C1 segment of cervical spinal cord (tissue), 14 donors: ENCODE measurements at regions not wholly inside any gene's neighbourhood (a gene's known extent, or its start where the extent isn't known, plus 50 kb on each side); places are given as distances from the start of the nearest gene placed in this dataset.

Experiments
- DNase-seq, 14 donors: peaks; one replicate each; lab custom pipeline; 2025; lab: John Stamatoyannopoulos, UW

- DNase-seq: no peak
Observed at GRCh38 chr5:174843263-174844250, 119.2 kb downstream of the MSX2 start.

GRCh38 chr5:174840435-174840834 lies 116.1 kb downstream of the MSX2 start:
- DNase-seq: no peak

DNA sequence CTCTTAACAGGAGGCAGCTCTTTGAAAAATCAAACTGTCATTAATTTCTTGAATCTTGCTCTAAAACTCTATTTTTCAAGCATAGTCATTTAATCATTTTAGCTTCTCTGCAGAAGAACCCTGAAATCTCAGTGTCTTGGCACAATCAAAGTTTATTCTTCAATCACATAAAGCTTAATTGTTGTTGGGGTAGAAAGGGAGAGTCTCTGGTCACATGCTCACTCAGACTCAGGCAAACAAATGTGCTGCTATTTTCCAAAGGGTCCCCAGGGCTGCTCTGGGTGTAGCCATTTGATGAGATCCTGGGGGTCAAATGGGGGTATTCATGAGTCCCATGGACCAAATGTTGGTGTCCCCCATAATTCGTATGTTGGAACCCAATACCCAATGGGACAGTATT lies 114.8 kb downstream of the MSX2 start:
- peak in 3 of 14 donors; percentile 2 to 20 (median 6) for DNase-seq

GRCh38 chr5:174837919-174838902 lies 113.8 kb downstream of the MSX2 start:
- peak in 6 of 14 donors; percentile 1 to 38 (median 8) for DNase-seq

DNA sequence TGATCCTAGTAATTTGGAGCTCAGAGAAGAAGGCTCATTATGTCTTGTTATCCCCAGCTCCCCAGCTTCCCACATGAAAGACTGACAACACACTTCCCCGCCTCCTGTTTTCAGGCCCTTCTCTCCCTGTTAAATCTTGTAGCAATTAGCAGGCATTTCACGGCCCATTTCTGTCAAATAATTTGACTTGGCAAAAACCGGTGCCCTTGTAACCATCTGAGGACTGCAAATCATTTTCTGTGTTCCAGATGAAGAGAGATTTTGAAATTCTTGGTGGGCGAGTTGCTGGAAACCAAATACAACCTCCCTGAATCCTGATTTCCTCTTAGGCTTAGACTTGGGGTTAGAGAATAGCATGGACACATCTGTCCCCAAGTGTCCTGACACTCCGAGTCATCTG lies 109.7 kb downstream of the MSX2 start:
- DNase-seq: no peak

- DNase-seq: no peak
Observed at GRCh38 chr5:174832811-174833210, 108.4 kb downstream of the MSX2 start.

DNA sequence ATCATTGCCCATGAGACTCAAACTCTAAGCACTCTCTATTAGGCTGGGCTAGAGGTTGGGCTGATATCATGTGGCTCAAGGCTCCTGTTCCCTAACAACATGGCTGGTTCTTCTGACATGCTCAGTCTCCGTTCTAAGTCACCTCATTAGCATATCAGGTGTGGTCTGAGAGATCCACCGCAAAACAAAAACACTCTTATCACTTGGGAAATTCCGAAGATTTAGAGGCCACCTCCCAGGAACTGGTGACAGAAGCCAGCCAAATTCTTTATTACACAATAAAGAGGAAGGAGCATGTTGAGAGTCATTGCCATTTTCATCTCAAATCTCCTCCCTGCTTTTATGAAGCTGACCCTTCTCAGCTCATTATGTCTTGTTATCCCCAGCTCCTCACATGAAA lies 107.6 kb downstream of the MSX2 start:
- no peak for DNase-seq

DNA sequence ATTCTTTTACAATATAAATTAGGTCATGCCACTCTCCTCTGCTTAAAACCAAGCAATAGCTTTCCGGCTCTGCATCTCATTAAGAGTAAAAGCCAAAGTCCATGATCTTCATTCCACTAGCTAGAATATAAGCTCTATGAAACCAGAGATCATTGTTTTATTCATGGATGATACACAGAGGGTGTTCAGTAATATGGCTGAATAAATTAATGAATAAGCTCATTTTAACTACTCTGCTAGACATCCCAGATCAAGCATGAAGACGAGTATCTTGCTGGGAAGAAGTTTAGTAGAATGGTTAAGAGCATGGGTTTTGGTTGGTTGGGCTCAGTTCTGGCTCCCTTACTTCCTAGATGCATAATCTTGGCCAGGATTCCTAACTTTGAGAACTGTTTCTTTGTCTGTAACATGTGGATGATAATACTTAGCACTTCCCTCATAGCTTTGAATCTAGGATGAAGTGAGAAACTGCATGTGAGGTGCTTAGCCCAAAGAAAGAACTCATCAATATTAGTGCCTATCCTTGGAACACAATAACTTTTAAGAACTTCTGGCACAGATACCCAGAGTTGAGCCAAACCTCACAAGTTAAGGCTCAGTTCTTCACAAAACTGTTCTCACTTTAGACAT lies 106.8 kb downstream of the MSX2 start:
- DNase-seq: no peak

DNA sequence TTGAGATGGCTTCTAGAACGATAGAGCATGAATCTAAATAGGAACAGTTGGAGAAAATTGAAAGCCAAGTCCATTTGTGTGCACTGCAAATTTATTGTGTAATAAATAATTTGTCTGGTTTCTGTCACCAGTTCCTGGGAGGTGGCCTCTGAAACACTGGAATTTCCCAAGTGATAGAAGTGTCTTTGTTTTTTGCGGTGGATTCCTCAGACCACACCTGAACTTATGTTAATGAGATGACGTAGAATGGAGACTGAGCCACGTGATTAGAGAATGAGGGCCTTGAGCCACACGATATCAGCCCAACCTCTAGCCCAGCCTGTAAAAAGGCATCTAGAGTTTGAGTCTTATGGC lies 105.1 kb downstream of the MSX2 start:
- DNase-seq: no peak

DNA sequence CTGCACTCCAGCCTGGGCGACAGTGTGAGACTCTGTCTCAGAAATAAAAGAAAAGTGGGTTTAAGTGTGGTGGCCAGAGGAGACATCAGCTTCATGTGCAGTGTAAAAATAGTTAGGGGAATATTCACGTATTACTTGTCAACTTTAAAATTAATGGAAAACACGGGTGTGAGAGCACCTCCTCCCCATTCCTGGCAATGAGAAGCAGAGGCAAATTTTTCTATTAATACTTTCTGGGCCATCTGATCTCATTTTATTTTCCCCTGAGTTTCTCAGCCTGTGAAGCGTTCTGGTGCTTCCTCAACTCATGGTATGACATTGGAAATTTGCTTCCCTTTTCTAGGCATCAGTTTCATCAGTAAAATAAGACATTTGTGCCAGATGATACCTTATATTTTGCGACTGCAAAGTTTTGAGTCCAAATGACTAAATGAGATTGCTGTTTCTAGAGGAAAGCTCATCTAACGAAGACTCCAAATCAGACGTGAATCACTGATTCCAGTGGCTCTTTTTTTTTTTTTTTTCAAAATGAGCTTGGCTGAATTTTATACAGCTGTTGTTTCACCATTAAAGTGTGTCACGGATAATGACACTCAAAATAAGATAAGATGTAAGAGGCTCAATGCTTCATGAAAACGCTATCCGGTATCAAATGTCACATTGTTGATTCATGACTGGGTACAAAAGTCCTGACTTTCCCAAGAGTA lies 104.6 kb downstream of the MSX2 start:
- DNase-seq: no peak

GRCh38 chr5:174827558-174827957 lies 103.2 kb downstream of the MSX2 start:
- DNase-seq: no peak

DNA sequence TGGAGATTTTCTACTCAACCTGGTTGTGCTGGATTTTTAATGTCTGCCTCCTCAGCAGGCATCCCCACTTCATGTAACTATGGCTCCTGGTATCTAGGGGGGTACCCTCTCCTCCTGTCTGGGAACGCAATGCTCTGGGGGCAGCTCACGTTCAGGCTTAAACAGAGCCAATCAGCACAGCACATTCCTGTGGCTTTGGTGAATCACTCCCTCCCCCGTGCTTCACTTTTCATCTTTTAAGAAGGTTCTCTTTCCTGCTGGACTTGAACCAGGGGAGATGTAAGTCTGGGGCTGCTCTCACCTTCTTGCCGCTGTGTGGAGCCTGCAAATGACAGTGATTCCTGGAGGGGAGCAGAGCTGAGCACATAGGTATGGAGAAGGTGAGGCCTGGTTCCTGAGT lies 101.2 kb downstream of the MSX2 start:
- no peak for DNase-seq

DNA sequence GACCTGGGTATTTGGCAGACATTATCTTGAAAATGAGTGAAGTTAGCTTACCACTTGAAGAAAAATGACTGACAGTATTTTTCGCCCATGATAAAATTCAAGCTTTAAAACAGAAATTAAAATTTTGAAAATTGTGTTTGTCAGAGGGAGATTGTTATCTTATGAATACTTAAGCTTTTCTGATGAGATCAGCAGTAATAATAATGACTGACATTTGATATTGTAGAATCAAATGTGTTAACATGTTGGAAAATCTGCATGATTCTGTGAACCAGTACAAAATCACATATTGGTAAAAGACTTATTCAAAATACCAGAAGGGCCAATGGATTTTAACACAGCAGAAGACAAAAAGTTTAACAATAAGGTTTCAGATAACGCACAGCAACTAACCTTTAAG lies 94.0 kb downstream of the MSX2 start:
- no peak for DNase-seq

DNA sequence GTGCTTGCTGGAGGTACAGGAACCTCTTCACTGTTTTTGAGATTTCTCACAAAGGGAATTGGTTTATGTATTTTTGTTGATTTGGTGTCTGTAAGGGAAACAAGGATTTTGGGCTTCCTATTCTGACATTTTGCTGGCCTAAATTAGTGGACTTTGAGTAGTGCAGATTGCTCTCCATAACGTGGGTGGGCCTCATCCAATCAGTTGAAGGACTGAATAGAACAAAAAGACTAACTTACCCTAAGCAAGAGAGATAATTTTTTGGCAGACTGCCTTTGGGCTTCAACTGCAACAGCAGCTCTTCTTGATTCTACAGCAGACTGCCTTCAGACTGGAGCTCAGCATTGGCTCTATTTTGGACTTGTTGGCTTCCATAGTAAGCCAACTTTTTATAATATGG lies 93.2 kb downstream of the MSX2 start:
- DNase-seq: no peak

DNA sequence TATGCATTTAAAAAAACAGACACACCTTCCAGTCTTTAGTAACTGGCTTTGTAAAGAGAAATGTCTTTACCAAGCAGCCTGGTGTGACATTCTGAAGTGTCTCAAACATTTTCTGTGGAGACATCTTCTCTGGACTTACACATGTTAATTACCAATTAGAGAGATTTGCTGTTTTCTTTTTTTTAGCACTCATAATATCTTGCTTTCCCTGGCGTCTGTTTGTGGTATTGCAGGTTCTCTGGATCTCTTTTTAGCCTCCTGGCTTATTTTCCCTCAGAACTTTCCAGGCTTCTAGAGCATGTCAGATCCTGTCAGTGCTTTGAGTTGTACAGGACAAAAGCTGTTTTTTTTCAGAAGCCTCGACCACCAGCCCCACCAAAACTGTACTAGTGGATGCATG lies 92.5 kb downstream of the MSX2 start:
- no peak for DNase-seq

DNA sequence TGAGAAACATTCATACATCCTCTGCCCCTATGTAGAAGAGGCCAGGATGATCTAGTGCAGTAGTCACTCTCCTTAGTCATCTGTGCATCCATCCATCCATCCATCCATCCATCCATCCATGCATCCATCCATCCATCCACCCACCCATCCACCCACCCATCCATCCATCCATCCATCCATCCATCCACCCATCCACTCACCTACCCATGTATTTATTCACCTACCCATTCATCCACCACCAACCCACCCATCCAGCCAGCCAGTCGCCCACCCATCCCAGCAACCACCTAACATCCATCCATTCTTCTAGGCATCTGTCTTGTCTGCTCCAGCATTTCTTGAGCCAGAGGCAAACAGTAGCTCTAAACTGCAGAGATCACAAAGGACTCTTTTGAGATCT lies 87.1 kb downstream of the MSX2 start:
- no peak for DNase-seq

DNA sequence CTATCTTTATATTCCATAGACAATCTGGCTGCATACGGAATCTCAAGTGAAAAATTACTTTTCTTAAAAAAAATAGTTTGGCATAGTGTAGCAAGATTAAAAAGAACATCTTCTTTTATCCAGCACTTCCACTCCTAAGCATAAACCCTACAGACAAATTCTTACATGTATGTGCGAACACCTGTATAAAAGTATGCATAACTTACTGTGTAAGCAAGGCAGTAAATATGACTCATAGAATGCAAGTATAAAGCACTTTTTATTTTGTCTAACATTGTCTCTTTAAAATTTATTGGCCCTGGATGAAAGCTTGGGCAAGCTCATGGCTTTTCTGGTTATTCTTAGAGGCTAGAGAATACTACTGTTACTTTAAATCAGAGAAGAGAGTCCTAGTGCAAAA lies 86.4 kb downstream of the MSX2 start:
- no peak for DNase-seq

DNA sequence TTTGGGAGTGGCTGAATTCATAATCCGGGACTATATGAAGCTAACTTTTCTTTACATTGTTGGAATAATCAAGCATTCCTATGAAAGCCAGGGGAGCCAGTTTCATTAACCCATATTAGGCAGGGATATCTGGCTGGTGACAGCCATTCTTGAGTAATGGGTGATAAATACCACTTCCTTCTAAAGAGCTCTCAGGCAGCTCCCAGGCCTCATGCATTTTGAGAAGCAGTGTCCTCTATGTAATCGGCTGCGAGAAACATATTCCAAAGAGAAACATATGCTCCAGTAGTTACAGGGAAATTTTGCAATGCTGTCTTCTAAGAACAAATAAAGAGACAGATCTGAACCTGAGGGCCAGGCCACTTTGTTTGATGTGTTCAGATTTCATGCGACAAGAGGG lies 83.1 kb downstream of the MSX2 start:
- DNase-seq: no peak

DNA sequence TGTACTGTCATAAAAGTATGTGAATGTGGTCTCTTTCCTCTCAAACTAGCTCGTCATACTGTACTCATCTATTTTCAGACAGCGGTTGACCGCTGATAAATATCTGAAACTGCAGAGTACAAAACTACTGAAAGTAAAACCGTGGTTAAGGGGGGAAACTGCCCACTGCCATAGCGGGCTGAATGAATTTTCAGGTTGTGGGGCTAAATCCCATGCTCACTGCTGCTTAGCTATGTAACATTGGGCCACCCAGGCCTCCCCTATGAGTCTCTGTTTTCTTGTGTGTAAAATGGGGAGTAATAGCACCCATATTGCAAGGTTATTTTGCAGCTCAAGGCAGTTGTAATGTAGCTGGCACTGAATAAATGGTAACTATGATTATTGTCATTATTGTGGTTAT lies 82.3 kb downstream of the MSX2 start:
- DNase-seq: no peak

DNA sequence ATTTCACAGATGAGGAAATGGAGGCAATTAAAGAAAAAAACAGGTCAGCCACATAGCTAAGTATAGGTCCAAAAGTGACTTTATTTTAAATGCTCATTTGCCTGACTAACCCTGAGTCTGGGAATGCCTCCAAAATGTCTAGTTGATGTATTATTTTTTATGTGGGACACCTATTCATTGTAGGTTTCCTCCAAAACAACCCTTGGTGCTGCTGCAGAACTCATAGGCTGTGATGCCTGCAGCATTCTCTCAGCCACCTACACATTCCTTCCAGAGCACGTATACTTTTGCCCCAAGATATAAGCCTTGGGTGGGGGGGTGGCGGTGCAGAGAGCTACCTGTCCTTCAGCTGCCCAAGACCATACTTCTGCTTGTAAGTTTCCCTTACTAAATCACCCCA lies 77.4 kb downstream of the MSX2 start:
- no peak for DNase-seq

GRCh38 chr5:174800435-174800834 lies 76.1 kb downstream of the MSX2 start:
- no peak for DNase-seq
